ENCODE measurements at regions not wholly inside any gene's neighbourhood (a gene's known extent, or its start where the extent isn't known, plus 50 kb on each side); places are given as distances from the start of the nearest gene placed in this dataset.
"Not testable (repeated sequence)": the region's sequence is repeated elsewhere in the genome, so short reads cannot be mapped to it uniquely, and the experiment has no call there.

DNA sequence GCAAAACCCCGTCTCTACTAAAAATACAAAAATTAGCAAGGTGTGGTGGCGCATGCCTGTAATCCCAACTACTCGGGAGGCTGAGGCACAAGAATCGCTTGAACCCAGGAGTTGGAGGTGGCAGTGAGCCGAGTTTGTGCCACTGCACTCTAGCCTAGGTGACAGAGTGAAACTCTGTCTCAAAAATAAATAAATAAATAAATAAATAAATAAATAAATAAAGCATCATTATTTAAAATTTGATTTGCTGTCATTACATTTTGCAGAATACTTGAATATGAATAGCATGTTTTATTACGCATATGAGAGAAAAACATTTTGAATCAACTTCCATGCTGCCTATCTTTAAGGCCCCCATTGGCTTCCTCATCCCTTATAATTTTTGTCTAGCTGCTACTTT, 53.4 kb upstream of the MED14 start:
- DNase-seq (ENCODE audit: low read depth, low spot score) = not testable (repeated sequence)

GRCh38 chrX:40792433-40792832, 57.1 kb upstream of the MED14 start:
- no peak for DNase-seq (ENCODE audit: low read depth, low spot score)

GRCh38 chrX:40794829-40795130, 59.4 kb upstream of the MED14 start:
- DNase-seq (ENCODE audit: low read depth, low spot score) = not testable (repeated sequence)

DNA sequence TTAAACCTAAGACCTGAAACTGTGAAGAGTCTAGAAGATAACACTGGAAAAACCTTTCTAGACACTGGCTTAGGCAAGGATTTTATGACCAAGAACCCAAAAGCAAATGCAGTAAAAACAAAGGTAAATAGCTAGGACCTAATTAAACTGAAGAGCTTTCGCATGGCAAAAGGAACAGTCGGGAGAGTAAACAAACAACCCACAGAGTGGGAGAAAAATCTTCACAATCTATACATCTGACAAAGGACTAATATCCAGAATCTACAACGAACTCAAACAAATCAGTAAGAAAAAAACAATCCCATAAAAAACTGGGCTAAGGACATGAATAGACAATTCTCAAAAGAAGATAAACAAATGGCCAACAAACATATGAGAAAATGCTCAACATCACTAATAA, 64.4 kb upstream of the MED14 start:
- not testable (repeated sequence) for DNase-seq (ENCODE audit: low read depth, low spot score)

DNA sequence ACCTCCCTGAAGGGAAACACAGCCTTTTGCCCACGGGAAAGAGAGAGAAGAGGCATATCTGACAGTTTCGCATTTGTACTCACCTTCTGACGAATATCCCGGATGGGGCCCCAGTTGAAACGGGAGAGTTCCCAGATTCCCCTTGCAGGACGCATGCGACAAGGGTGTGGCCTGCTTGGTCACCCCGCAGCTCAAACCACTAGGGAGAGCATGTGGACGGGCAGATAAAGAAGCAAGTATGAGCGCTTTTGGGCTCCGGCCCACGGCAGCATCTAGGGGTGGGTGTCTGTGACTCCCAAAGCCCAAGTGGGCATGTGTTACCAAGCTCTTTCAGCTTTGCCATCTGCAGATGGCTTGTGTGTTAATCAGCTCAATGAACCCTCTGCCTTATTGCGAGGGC, 70.1 kb upstream of the MED14 start:
- DNase-seq (ENCODE audit: low read depth, low spot score) = no peak

DNA sequence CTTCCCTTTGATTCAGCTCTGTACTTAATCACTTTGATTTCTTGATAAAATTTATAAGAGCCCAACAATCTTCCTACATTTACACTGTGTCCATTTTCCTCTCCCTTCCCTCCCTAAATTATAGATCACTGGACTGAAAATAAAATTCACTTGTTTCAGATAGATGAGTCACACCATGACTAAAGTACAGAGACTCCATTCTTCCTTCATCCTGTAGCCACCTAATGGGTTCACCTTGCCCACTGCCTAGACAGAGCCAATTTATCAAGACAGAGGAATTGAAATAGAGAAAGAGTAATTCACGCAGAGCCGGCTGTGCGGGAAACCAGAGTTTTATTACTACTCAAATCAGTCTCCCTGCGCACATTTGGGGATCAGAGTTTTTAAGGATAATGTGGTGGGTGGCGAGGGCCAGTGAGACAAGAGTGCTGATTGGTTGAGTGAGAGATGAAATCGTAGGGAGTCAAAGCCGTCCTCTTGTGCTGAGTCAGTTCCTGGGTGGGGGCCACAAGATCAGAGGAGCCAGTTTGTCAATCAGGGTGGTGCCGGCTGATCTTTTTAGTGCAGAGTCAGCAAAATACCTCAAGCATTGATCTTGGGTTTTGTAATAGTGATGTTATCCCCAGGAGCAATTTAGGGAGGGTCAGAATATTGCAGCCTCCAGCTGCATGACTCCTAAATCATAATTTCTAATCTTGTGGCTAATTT, 71.3 kb upstream of the MED14 start:
- no peak for DNase-seq (ENCODE audit: low read depth, low spot score)

DNA sequence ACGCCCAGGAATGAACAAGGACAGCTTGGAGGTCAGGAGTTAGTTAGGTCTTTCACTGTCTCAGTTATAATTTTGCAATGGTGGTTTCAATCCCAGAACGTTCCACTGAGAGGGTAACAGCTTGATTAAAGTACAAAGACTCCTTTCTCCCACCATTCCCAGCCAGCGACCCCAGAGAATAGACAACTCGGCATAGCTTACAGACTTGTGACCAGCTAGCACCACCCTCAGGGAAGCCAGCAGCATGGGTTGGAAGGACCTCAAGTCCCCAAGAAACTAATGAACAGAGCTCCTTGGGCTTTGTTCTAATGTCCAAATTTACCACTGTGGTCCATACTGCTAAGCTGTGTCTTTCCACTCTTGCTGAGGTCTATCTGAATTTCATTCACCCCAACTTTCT, 72.0 kb upstream of the MED14 start:
- DNase-seq (ENCODE audit: low read depth, low spot score) = no peak

DNA sequence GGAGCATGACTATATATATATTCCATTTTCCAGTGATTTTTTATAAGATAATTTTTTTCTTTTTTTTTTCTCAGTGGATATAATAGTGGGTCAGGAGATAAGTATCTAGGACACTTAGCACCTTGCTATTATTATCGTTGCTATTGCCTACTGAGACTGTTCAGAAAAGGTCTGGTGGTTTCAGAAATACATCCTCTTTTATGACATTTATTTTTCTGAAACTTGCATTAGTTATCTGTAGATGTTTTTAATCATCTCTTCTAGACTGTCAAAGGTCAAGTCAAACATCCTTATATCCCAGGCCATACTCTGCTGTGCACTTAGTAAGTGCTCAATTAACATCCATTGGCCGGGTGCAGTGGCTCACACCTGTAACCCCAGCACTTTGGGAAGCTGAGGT, 72.9 kb upstream of the MED14 start:
- no peak for DNase-seq (ENCODE audit: low read depth, low spot score)

- no peak for DNase-seq (ENCODE audit: low read depth, low spot score)
Observed at GRCh38 chrX:40809210-40809609, 73.9 kb upstream of the MED14 start.

- DNase-seq (ENCODE audit: low read depth, low spot score) = not testable (repeated sequence)
Observed at GRCh38 chrX:40815045-40815444, 79.7 kb upstream of the MED14 start.

DNA sequence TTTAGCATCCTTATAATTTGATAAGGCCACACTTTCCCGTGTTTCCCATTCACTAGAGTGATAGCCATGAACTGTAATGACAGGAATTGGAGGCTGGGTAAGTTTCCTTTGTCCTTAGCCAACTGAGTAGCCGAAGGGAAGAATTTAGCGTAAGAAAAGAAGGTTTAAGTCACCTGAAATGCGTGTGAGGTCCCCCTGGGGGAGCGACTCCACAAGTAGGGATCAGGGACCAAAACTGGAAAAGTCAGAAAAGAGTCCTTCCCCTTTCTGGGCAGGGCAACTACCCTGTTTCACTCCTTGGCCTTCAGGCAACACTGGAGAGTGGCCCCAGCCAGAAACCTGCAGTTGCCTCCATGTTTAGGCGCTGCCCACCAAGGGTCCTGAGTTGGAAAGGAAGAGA, 81.6 kb upstream of the MED14 start:
- no peak for DNase-seq (ENCODE audit: low read depth, low spot score)

- no peak for DNase-seq (ENCODE audit: low read depth, low spot score)
Observed at GRCh38 chrX:40818236-40818635, 82.9 kb upstream of the MED14 start.

DNA sequence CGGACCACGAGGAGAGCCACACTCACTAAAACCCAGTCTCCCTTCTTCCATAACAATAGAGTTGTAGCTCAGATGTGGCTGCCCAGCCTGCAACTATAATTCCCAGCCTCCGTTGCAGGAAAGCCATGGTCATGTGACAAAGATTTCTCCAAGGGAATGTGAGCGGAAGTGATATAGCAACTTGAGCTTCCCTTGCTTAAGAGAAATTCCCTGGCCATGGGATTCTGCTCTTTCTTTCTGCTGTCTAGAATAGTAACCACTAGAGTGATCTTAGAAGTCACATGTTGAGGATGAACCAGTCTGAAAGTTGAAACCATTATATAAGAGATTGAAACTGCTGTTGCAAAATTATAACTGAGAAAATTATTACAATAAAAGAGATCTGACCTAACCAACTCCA, 86.4 kb upstream of the MED14 start:
- DNase-seq (ENCODE audit: low read depth, low spot score) = no peak

DNA sequence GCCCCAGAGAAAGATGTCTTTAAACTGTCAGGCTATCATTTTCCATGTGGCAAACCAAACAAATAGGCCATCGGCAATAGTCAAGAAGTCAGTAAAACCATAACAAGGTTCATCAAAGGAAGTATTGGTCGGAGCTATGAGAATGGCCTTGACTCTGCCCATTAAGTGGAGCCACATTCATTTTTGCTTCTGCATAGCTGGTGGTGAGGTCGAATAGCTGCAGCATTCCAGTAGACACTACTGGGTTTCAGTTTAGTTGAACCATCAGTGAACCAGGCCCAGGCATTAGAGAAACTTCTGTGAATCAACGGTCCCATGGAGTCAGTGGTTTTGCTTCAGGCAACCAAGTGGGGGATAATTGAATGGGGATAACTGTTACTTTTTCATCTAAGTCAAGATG, 92.0 kb upstream of the MED14 start:
- no peak for DNase-seq (ENCODE audit: low read depth, low spot score)

GRCh38 chrX:40831750-40832149, 96.4 kb upstream of the MED14 start:
- DNase-seq (ENCODE audit: low read depth, low spot score) = no peak

GRCh38 chrX:40832723-40833122, 97.4 kb upstream of the MED14 start:
- no peak for DNase-seq (ENCODE audit: low read depth, low spot score)

- no peak for DNase-seq (ENCODE audit: low read depth, low spot score)
Observed at GRCh38 chrX:40834225-40834624, 98.9 kb upstream of the MED14 start.

DNA sequence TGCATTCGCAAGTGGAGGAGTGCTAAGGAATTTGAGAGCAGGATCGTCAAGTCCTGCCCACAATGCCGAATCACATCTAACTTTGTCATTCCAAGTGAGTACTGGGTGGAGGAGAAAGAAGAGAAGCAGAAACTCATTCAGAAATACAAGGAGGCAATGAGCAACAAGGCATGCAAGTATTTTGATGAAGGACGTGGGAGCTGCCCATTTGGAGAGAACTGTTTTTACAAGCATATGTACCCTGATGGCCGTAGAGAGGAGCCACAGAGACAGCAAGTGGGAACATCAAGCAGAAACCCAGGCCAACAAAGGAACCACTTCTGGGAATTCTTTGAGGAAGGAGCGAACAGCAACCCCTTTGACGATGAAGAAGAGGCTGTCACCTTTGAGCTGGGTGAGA, 100.2 kb upstream of the MED14 start:
- DNase-seq (ENCODE audit: low read depth, low spot score) = no peak

DNA sequence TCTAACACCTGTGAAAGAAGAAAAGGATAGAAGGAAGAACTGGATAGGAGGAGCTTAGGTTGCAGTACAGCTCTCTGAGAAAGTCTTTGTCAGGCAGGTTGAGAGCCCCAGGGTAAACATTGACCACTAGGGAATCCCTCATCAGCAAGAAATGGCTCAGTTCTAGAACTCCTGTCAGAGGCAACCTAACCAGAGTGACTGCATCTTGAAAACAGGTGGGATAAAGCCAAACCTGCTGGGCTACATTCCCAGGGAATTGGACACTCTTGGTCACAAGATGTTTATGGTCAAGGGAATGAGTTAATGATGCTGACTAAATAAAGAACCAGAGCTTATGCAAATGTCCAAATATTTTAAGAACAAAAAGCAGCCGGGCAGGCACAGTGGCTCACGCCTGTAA, 108.3 kb upstream of the MED14 start:
- DNase-seq (ENCODE audit: low read depth, low spot score) = no peak

- no peak for DNase-seq (ENCODE audit: low read depth, low spot score)
Observed at GRCh38 chrX:40844471-40844870, 109.1 kb upstream of the MED14 start.

DNA sequence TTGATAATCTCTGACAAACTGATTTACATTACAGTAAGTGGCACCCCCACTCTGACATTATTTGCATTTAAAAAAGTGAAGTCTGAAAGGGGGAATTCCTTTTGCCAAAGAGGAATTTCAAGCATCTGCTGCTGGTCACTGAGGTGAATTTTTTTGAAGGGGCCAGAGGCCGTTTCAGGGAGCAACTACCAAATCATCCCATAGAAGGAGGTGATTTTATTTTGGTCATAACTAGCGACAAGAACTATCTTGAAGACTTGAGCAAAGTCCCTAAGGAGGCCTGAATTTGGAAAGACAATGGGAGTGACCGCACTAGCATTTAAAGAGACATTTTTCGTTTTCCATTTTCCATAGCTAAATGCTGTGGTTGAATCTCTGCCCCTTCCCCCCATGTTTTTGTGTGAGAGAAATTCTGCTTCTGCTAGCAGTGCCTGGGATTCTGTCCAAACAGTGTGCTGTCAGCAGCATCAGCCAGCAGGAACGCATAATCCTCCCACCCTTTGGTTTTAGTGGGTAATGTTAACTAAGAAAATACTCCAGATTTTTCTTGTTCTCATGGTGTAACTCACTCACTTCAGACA, 110.1 kb upstream of the MED14 start:
- peak; percentile 12 for DNase-seq (ENCODE audit: low read depth, low spot score)

GRCh38 chrX:40849906-40850823, 114.8 kb upstream of the MED14 start:
- DNase-seq (ENCODE audit: low read depth, low spot score) = no peak

DNA sequence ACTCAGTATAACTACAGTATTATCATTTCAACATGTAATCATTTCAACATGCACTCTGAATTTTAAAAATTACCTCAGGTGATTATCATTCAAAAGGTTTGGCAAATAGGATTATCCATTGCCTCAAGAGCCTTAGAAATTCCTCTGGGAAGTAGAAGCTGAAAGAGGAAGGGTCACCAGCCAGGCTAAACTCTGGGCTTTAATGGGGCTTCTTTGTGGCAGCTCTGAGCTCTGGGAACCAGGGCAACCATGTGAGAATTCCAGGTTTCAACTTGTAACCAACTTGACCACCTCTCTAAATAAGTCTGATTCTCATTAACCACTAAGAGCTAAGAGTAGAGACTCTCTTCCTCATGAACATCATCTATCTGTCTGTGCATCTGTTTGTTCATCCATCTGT, 117.2 kb upstream of the MED14 start:
- DNase-seq (ENCODE audit: low read depth, low spot score) = no peak
